GM23338 (cell line): ENCODE measurements at regions not wholly inside any gene's neighbourhood (a gene's known extent, or its start where the extent isn't known, plus 50 kb on each side); places are given as distances from the start of the nearest gene placed in this dataset.

Experiments used
- ATAC-seq: fragments of 200-7000 bp; cut with Tn5 transposase; 3 replicates; pipeline ENCODE4 v1.9.1; 2020
- DNase-seq: peaks from one replicate; pipeline ENCODE4 v3.0.0-alpha.2; 2015; ENCODE audit warnings: low spot score
- H2AFZ ChIP-seq: fragments of 200-600 bp; sonication (generic); 2 replicates; pipeline ENCODE4 v1.8.0; 2016; ENCODE audit warnings: antibody characterized with exemption, mild to moderate bottlenecking, moderate library complexity
- H3F3A ChIP-seq: fragments of 200-600 bp; sonication (generic); replicated peaks from 2 replicates; pipeline ENCODE4 v1.8.0; 2017; ENCODE audit warnings: antibody characterized with exemption, mixed run types, low read depth
- H3K27ac ChIP-seq: fragments of 200-600 bp; sonication (generic); 2 replicates; pipeline ENCODE4 v1.6.1; 2016; ENCODE audit warnings: low read depth
- H3K27me3 ChIP-seq: fragments of 200-600 bp; sonication (generic); 2 replicates; pipeline ENCODE4 v1.8.0; 2016; ENCODE audit warnings: mild to moderate bottlenecking, mixed run types, moderate library complexity; ENCODE audit not compliant: insufficient read depth
- H3K36me3 ChIP-seq: fragments of 200-600 bp; sonication (generic); 2 replicates; pipeline ENCODE4 v1.8.0; 2016; ENCODE audit warnings: mild to moderate bottlenecking; ENCODE audit not compliant: insufficient read depth
- H3K4me1 ChIP-seq: fragments of 200-600 bp; sonication (generic); 2 replicates; pipeline ENCODE4 v1.8.0; 2016; ENCODE audit warnings: mild to moderate bottlenecking, moderate library complexity; ENCODE audit not compliant: insufficient read depth
- H3K4me2 ChIP-seq: fragments of 200-600 bp; sonication (generic); 2 replicates; pipeline ENCODE4 v1.7.1; 2017; ENCODE audit warnings: mixed run types
- H3K4me3 ChIP-seq: fragments of 200-600 bp; sonication (generic); 2 replicates; pipeline ENCODE4 v1.6.1; 2016; ENCODE audit warnings: mixed run types
- H3K79me2 ChIP-seq: fragments of 200-600 bp; sonication (generic); replicated peaks from 2 replicates; pipeline ENCODE4 v1.8.0; 2017; ENCODE audit warnings: mild to moderate bottlenecking; ENCODE audit not compliant: insufficient read depth
- H3K9me2 ChIP-seq: fragments of 200-600 bp; sonication (generic); 2 replicates; pipeline ENCODE4 v1.8.0; 2017; ENCODE audit not compliant: insufficient read depth
- H4K20me1 ChIP-seq: fragments of 200-600 bp; sonication (generic); replicated peaks from 2 replicates; pipeline ENCODE4 v1.8.0; 2017; ENCODE audit warnings: mild to moderate bottlenecking; ENCODE audit not compliant: insufficient read depth
- H3K27ac Mint-ChIP-seq: 2 replicates; pipeline ENCODE4 v1.8.0; 2020; ENCODE audit warnings: inconsistent platforms, mild to moderate bottlenecking, moderate library complexity, mixed read lengths
- H3K27me3 Mint-ChIP-seq: 3 replicates; pipeline ENCODE4 v1.8.0; 2022; ENCODE audit warnings: low read depth, mild to moderate bottlenecking, moderate library complexity, mixed read lengths, inconsistent platforms; ENCODE audit not compliant: insufficient read depth, poor library complexity
- H3K36me3 Mint-ChIP-seq: 3 replicates; pipeline ENCODE4 v1.8.0; 2021; ENCODE audit warnings: low read depth, mild to moderate bottlenecking, inconsistent platforms, moderate library complexity, mixed read lengths
- H3K4me1 Mint-ChIP-seq: 3 replicates; pipeline ENCODE4 v1.8.0; 2020; ENCODE audit warnings: mild to moderate bottlenecking, inconsistent platforms, mixed read lengths
- H3K4me3 Mint-ChIP-seq: 3 replicates; pipeline ENCODE4 v1.8.0; 2021; ENCODE audit warnings: moderate library complexity, mild to moderate bottlenecking, inconsistent platforms, mixed read lengths
- H3K9me3 Mint-ChIP-seq: 3 replicates; pipeline ENCODE4 v1.8.0; 2020; ENCODE audit warnings: moderate library complexity, mild to moderate bottlenecking, inconsistent platforms, mixed read lengths
- CREB1 ChIP-seq: fragments of 250-450 bp; sonication (Bioruptor Pico); IDR thresholded peaks from 2 replicates; pipeline ENCODE4 v1.5.0; 2020; ENCODE audit warnings: low read depth, mild to moderate bottlenecking, moderate library complexity
- CTCF ChIP-seq, 2 experiments: fragments of 200-600 bp in 1 of 2; sonication (generic) in 1 of 2; conservative IDR thresholded peaks; 2 replicates each; pipeline versions ENCODE4 v1.5.1 to v1.6.1; 2016 to 2017; ENCODE audit warnings: antibody characterized with exemption in 2 of 2, low read depth in 2 of 2, mild to moderate bottlenecking in 2 of 2, moderate library complexity in 1 of 2
- ETS1 ChIP-seq: IDR thresholded peaks from 2 replicates; pipeline ENCODE4 v1.6.1; 2016; ENCODE audit warnings: antibody characterized with exemption
- EZH2 ChIP-seq: fragments of 200-600 bp; sonication (generic); IDR thresholded peaks from one replicate; pipeline ENCODE4 v1.8.0; 2017; ENCODE audit warnings: antibody characterized with exemption, mild to moderate bottlenecking, low read depth; ENCODE audit not compliant: unreplicated experiment
- EZH2phosphoT487 ChIP-seq: fragments of 200-600 bp; sonication (generic); IDR thresholded peaks from one replicate; pipeline ENCODE4 v1.8.1; 2018; ENCODE audit warnings: antibody characterized with exemption; ENCODE audit not compliant: unreplicated experiment
- JUNB ChIP-seq: IDR thresholded peaks from one replicate; pipeline ENCODE4 v1.6.1; 2016; ENCODE audit warnings: antibody characterized with exemption; ENCODE audit not compliant: unreplicated experiment
- NANOG ChIP-seq: IDR thresholded peaks from 2 replicates; pipeline ENCODE4 v1.6.1; 2016; ENCODE audit warnings: antibody characterized with exemption, borderline replicate concordance
- POLR2AphosphoS5 ChIP-seq: IDR thresholded peaks from 2 replicates; pipeline ENCODE4 v1.6.1; 2016; ENCODE audit warnings: antibody characterized with exemption, low read depth
- REST ChIP-seq: IDR thresholded peaks from one replicate; pipeline ENCODE4 v1.6.1; 2018; ENCODE audit warnings: antibody characterized with exemption; ENCODE audit not compliant: unreplicated experiment
- STAT1 ChIP-seq: IDR thresholded peaks from one replicate; pipeline ENCODE4 v1.6.1; 2016; ENCODE audit warnings: antibody characterized with exemption; ENCODE audit not compliant: unreplicated experiment
- ZNF114 ChIP-seq: fragments of 250-450 bp; sonication (Bioruptor Pico); IDR thresholded peaks from 2 replicates; pipeline ENCODE4 v1.5.0; 2020; ENCODE audit warnings: mild to moderate bottlenecking, moderate library complexity
- ZNF331 ChIP-seq: fragments of 250-450 bp; sonication (Bioruptor Pico); IDR thresholded peaks from 2 replicates; pipeline ENCODE4 v1.5.0; 2020; ENCODE audit warnings: low read depth, mild to moderate bottlenecking, moderate library complexity
- ZNF462 ChIP-seq: fragments of 250-450 bp; sonication (Bioruptor Pico); IDR thresholded peaks from 2 replicates; pipeline ENCODE4 v1.5.0; 2020; ENCODE audit warnings: mild to moderate bottlenecking, moderate library complexity

GRCh38 chr7:1297017-1297960 is 64.6 kb downstream of the UNCX start:
- H2AFZ ChIP-seq: no peak overlapping the region
- no peak overlapping the region for H3K27ac ChIP-seq
- Mint-ChIP-seq H3K27me3 (peaks cover 3% of the 10 kb centered on the region), H3K27ac (no peak overlapping the region), H3K4me1 (no peaks in the 10 kb centered on the region), H3K36me3 (no peaks in the 10 kb centered on the region), H3K9me3 (no peaks in the 10 kb centered on the region), H3K4me3 (no peak overlapping the region)
- 0 out of 2 replicates have a peak, but pooled peaks cover 2% of the 10 kb centered on the region for H4K20me1 ChIP-seq
- no peak overlapping the region for H3K4me3 ChIP-seq
- H3K36me3 ChIP-seq: no peaks in the 10 kb centered on the region
- no peak for TF ChIP-seq JUNB
- no peak for TF ChIP-seq EZH2phosphoT487
- TF ChIP-seq CTCF (conservative IDR thresholded peaks at IDR 0.05; ENCODE audit: low read depth in 2 of 2): no peak
- no peak for TF ChIP-seq REST
- no peak for TF ChIP-seq CREB1 (CRISPR knock-in tag)
- no peak for TF ChIP-seq POLR2AphosphoS5
- no peak for TF ChIP-seq ZNF331 (CRISPR knock-in tag)
- TF ChIP-seq EZH2: no peak
- no peak for TF ChIP-seq ETS1
- TF ChIP-seq NANOG: no peak
- TF ChIP-seq ZNF462: no peak
- no peak for TF ChIP-seq ZNF114
- TF ChIP-seq STAT1: no peak
- ATAC-seq: no peak
- H3K4me2 ChIP-seq: no peak overlapping the region
- DNase-seq: no peak
- H3K9me2 ChIP-seq: no peaks in the 10 kb centered on the region
- H3F3A ChIP-seq: no peaks in the 10 kb centered on the region
- H3K27me3 ChIP-seq: no peaks in the 10 kb centered on the region
- no peaks in the 10 kb centered on the region for H3K4me1 ChIP-seq
- no peaks in the 10 kb centered on the region for H3K79me2 ChIP-seq
